Tibial nerve (tissue), 4 donors: ENCODE measurements at regions not wholly inside any gene's neighbourhood (a gene's known extent, or its start where the extent isn't known, plus 50 kb on each side); places are given as distances from the start of the nearest gene placed in this dataset.
"Not testable (repeated sequence)": the region's sequence is repeated elsewhere in the genome, so short reads cannot be mapped to it uniquely, and the experiment has no call there.

Experiments used
- DNase-seq, 2 donors: peaks; one replicate each; pipeline ENCODE4 v3.0.0-alpha.2; 2019; ENCODE audit warnings: low spot score in 2 of 2
- H3K27ac ChIP-seq, 4 donors: fragments of 200-600 bp; sonication (generic) in 3 of 4; one replicate each; pipeline ENCODE4 v1.5.1; 2017 to 2019; ENCODE audit warnings: mild to moderate bottlenecking in 1 of 4
- H3K27me3 ChIP-seq, 2 donors: fragments of 200-600 bp; sonication (generic) in 1 of 2; one replicate each; pipeline versions ENCODE4 v1.5.1 to v1.6.0; 2017 to 2019
- H3K36me3 ChIP-seq, 3 donors: fragments of 200-600 bp; sonication (generic); one replicate each; pipeline ENCODE4 v1.5.1; 2018 to 2019
- H3K4me1 ChIP-seq, 4 donors: fragments of 200-600 bp; sonication (generic) in 3 of 4; one replicate each; pipeline ENCODE4 v1.5.1; 2017 to 2019
- H3K4me3 ChIP-seq, 4 donors: fragments of 200-600 bp; sonication (generic) in 3 of 4; one replicate each; pipeline ENCODE4 v1.5.1; 2017 to 2019; ENCODE audit warnings: mild to moderate bottlenecking in 1 of 4, moderate library complexity in 1 of 4
- H3K9me3 ChIP-seq, 4 donors: fragments of 200-600 bp; sonication (generic) in 3 of 4; one replicate each; pipeline ENCODE4 v1.5.1; 2017 to 2019
- EP300 ChIP-seq, 2 donors: sonication (generic); formaldehyde crosslinking; IDR thresholded peaks; one replicate each; pipeline ENCODE4 v1.6.1; 2017; ENCODE audit warnings: antibody characterized with exemption in 2 of 2, mild to moderate bottlenecking in 1 of 2
- POLR2A ChIP-seq, 2 donors: fragments of 450-650 bp; IDR thresholded peaks; one replicate each; pipeline ENCODE4 v1.6.1; 2017; ENCODE audit warnings: antibody characterized with exemption in 2 of 2, mild to moderate bottlenecking in 2 of 2, moderate library complexity in 2 of 2
- WGBS, 2 donors: methylation state at CpG; one replicate each; pipeline ENCODE4 v1.1.5; 2018; 5-methylcytosine and 5-hydroxymethylcytosine counted together
- TF ChIP-seq, protein P1 (sequence below), 5 experiments: fragments of 200-600 bp in 3 of 5; fragments of 450-650 bp in 2 of 5; sonication (generic) in 3 of 5; IDR thresholded peaks; one replicate each; pipeline ENCODE4 v1.5.1; 2016 to 2019; ENCODE audit warnings: antibody characterized with exemption in 5 of 5, mild to moderate bottlenecking in 3 of 5, moderate library complexity in 2 of 5

DNA sequence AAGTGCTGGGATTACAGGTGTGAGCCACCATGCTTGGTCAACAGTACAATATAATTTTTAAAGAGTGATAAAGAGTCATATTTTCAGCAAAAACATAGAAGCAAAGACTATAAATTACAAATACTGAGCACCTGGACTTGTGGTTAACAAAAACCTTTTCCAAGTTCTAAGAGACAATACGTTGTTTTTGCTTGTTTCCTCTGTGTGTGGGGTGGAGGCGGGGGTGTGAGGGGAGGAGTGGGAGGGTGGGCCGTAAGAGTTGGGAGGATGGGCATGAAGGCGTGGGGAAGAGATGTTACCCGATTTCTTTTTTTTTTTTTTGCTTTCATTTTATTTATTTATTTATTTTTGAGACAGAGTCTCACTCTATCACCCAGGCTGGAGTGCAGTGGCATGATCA is 78.0 kb upstream of the WIPF1 start:
- WGBS, 2 donors, result 62 to 69% methylated on average over 5 of the region's 5 CpGs
- Histone ChIP-seq H3K4me3 (no peak overlapping the region), H3K27me3 (no peaks in the 10 kb centered on the region), H3K4me1 (peaks cover 0 to 71% (median 20%) of the 10 kb centered on the region in 4 donors), H3K27ac (peak overlapping the region in 1 of 4 donors; percentile 77), H3K36me3 (peaks cover 0 to 33% (median 0%) of the 10 kb centered on the region in 3 donors), H3K9me3 (peaks cover 0 to 5% (median 0%) of the 10 kb centered on the region in 4 donors)
- TF ChIP-seq, protein P1, sequence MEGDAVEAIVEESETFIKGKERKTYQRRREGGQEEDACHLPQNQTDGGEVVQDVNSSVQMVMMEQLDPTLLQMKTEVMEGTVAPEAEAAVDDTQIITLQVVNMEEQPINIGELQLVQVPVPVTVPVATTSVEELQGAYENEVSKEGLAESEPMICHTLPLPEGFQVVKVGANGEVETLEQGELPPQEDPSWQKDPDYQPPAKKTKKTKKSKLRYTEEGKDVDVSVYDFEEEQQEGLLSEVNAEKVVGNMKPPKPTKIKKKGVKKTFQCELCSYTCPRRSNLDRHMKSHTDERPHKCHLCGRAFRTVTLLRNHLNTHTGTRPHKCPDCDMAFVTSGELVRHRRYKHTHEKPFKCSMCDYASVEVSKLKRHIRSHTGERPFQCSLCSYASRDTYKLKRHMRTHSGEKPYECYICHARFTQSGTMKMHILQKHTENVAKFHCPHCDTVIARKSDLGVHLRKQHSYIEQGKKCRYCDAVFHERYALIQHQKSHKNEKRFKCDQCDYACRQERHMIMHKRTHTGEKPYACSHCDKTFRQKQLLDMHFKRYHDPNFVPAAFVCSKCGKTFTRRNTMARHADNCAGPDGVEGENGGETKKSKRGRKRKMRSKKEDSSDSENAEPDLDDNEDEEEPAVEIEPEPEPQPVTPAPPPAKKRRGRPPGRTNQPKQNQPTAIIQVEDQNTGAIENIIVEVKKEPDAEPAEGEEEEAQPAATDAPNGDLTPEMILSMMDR (IDR thresholded peaks at IDR 0.05), result no peak
- TF ChIP-seq EP300 (IDR thresholded peaks at IDR 0.05) (no peak), POLR2A (IDR thresholded peaks at IDR 0.05) (no peak)
- no peak for DNase-seq

DNA sequence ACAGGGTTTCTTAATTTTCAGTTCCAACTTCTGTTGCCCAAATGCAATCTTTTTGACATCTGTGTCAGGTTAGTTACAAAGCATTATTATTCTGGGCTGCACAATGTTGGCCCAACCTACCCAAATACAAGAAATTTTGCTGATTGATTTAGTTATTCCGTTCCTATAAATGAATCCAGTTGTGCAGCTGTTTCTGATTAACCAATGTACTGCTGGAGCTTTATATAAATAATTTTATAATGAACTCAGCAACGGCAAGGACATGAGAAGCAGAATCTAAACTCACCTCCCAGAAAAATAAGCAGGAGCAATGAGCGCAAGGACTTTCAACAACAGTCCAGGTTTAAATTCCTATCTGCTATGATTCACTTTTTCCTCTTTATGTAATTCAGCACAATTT is 76.3 kb upstream of the WIPF1 start:
- WGBS, 2 donors, result 28 to 34% methylated on average over 3 of the region's 3 CpGs
- Histone ChIP-seq H3K27ac (peak overlapping the region; percentile 9 to 77 (median 50)), H3K4me3 (no peak overlapping the region), H3K9me3 (peaks cover 0 to 5% (median 0%) of the 10 kb centered on the region in 4 donors), H3K4me1 (peaks cover 0 to 71% (median 20%) of the 10 kb centered on the region in 4 donors), H3K27me3 (no peaks in the 10 kb centered on the region), H3K36me3 (peaks cover 0 to 33% (median 0%) of the 10 kb centered on the region in 3 donors)
- no peak for DNase-seq
- TF ChIP-seq, protein P1 (IDR thresholded peaks at IDR 0.05), result no peak
- TF ChIP-seq POLR2A (IDR thresholded peaks at IDR 0.05) (no peak), EP300 (IDR thresholded peaks at IDR 0.05) (no peak)

DNA sequence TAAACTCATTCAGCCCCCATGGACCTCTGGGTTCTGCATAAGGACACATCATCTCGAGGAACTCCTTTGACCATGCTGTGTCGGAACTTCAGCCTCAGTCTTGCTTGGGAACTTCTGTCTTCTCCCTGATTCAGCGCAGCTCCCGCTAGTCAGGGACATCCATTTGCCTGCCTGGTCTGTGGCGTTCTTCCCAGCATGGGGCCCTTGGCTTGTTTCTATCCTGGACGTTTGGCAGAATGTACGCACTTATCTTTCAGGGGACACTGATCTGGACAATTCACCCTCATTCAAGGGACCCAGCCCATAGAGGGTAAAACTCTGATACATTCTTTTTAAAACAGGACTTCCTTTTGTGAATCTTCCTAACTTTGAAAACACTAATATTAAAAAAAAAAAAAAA is 75.8 kb upstream of the WIPF1 start:
- Histone ChIP-seq H3K4me1 (peaks cover 0 to 71% (median 19%) of the 10 kb centered on the region in 4 donors), H3K9me3 (peaks cover 0 to 5% (median 0%) of the 10 kb centered on the region in 4 donors), H3K4me3 (no peak overlapping the region), H3K36me3 (peaks cover 0 to 33% (median 0%) of the 10 kb centered on the region in 3 donors), H3K27me3 (no peaks in the 10 kb centered on the region), H3K27ac (peak overlapping the region in 2 of 4 donors; percentile 62 to 77)
- WGBS, 2 donors, result 60 to 67% methylated on average over 7 of the region's 7 CpGs
- DNase-seq, result no peak
- TF ChIP-seq, protein P1 (IDR thresholded peaks at IDR 0.05), result no peak
- TF ChIP-seq POLR2A (IDR thresholded peaks at IDR 0.05), result no peak
- TF ChIP-seq EP300 (IDR thresholded peaks at IDR 0.05), result no peak

DNA sequence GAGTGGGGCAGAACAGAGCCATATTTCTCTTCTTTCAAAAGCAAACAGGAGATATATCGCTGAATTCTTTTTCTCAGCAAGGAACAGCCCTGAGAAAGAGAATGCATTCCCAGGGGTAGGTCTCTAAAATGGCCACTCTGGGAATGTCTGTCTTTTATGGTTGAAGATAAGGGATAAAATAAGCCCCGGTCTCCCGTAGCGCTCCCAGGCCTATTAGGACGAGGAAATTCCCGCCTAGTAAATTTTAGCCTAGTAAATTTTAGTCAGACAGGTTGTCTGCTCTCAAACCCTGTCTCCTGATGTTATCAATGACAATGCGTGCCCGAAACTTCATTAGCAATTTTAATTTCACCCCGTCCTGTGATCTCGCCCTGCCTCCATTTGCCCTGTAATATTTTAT is 73.9 kb upstream of the WIPF1 start:
- H3K9me3 ChIP-seq, H3K4me3 ChIP-seq, DNase-seq, H3K27me3 ChIP-seq, H3K27ac ChIP-seq: not testable (repeated sequence)
- H3K4me1 ChIP-seq, result peaks cover 0 to 76% (median 31%) of the 10 kb centered on the region in 4 donors
- 97% methylated on average over 10 of the region's 10 CpGs for WGBS, 2 donors
- peaks cover 0 to 31% (median 0%) of the 10 kb centered on the region in 3 donors for H3K36me3 ChIP-seq

DNA sequence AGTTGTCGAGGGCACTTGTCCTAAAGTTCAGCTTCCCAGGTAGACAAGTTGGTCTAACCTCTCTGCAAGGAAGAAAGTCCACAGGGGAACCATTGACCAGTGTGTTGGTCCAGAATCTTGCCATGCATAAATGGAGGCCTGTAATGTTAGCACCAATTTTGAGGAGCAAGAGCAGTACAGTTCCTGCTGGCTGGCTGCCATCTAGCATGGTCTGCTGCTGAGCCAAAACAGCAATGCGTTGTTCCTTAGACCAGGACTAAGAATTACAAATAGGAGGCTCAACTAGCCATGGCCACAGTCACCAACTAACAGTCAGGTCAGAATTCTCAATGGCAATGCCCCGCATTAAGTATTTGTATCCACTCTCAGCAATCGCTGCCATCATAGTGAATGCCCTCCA is 72.8 kb upstream of the WIPF1 start:
- H3K9me3 ChIP-seq, result peaks cover 0 to 5% (median 0%) of the 10 kb centered on the region in 4 donors
- no peak overlapping the region for H3K4me3 ChIP-seq
- peaks cover 0 to 21% (median 0%) of the 10 kb centered on the region in 3 donors for H3K36me3 ChIP-seq
- peaks cover 0 to 81% (median 40%) of the 10 kb centered on the region in 4 donors for H3K4me1 ChIP-seq
- no peaks in the 10 kb centered on the region for H3K27me3 ChIP-seq
- no peak for TF ChIP-seq EP300 (IDR thresholded peaks at IDR 0.05)
- TF ChIP-seq, protein P1 (IDR thresholded peaks at IDR 0.05), result no peak
- TF ChIP-seq POLR2A (IDR thresholded peaks at IDR 0.05), result no peak
- WGBS, 2 donors, result 53 to 65% methylated on average over 4 of the region's 4 CpGs
- no peak for DNase-seq
- H3K27ac ChIP-seq, result peak overlapping the region in 1 of 4 donors; percentile 27
